Right lobe of liver (tissue), 6 donors: ENCODE measurements at regions not wholly inside any gene's neighbourhood (a gene's known extent, or its start where the extent isn't known, plus 50 kb on each side); places are given as distances from the start of the nearest gene placed in this dataset.

ENCODE experiments used
- ATAC-seq, 4 donors: fragments of 200-7000 bp; cut with Tn5 transposase; one replicate each; pipeline ENCODE4 v1.9.1; 2020; ENCODE audit warnings: mild to moderate bottlenecking in 4 of 4, moderate library complexity in 4 of 4
- DNase-seq, 3 donors: peaks; one replicate each; pipeline ENCODE4 v3.0.0-alpha.2; 2020
- H3K27ac ChIP-seq, 3 donors: fragments of 200-600 bp; one replicate each; pipeline ENCODE4 v1.8.0; 2022
- H3K27me3 ChIP-seq, 2 donors: fragments of 200-600 bp; one replicate each; pipeline ENCODE4 v1.8.0; 2022
- H3K36me3 ChIP-seq, 4 donors: fragments of 200-600 bp; sonication (generic) in 1 of 4; one replicate each; pipeline versions ENCODE4 v1.5.1 to v1.8.0; 2017 to 2022; ENCODE audit warnings: control low read depth in 1 of 4
- H3K4me1 ChIP-seq, 4 donors: fragments of 200-600 bp; sonication (generic) in 1 of 4; one replicate each; pipeline versions ENCODE4 v1.5.1 to v1.8.0; 2017 to 2022; ENCODE audit warnings: control low read depth in 1 of 4
- H3K4me3 ChIP-seq, 3 donors: fragments of 200-600 bp; one replicate each; pipeline ENCODE4 v1.8.0; 2022
- H3K9me3 ChIP-seq, 4 donors: fragments of 200-600 bp; sonication (generic) in 1 of 4; one replicate each; pipeline versions ENCODE4 v1.5.1 to v1.8.0; 2017 to 2022; ENCODE audit warnings: control low read depth in 1 of 4
- CTCF ChIP-seq, 4 donors: fragments of 200-600 bp in 3 of 4; fragments of 450-650 bp in 1 of 4; IDR thresholded peaks; one replicate each; pipeline versions ENCODE4 v1.5.1 to v1.8.0; 2016 to 2022; ENCODE audit warnings: antibody characterized with exemption in 4 of 4, mild to moderate bottlenecking in 2 of 4
- POLR2A ChIP-seq: fragments of 450-650 bp; IDR thresholded peaks from one replicate; pipeline ENCODE4 v1.6.1; 2017; ENCODE audit warnings: antibody characterized with exemption, mild to moderate bottlenecking
- WGBS: methylation state at CpG from one replicate; pipeline ENCODE4 v1.1.6; 2018; ENCODE audit warnings: low coverage, low lambda C conversion rate; ENCODE audit not compliant: insufficient coverage; ENCODE audit errors: missing lambda C conversion rate; 5-methylcytosine and 5-hydroxymethylcytosine counted together
- intact Hi-C, 2 donors: fragments of 100-400 bp; cut with DNase I; formaldehyde crosslinking; loops; one replicate each; pipeline versions ENCODE4 v1.11.2 to v1.14.1; 2022
- donor health status: DM: no; HTN: yes; CAD: no.
- donor health status: DM: no; HTN: no; CAD: no.
- donor health status: DM: no; HTN: no; CAD: no.
- donor health status: DM: no; HTN: yes; CAD: no.
- donor health status: DM: no; HTN: yes; CAD: no.

GRCh38 chr18:60249388-60249787, 123.2 kb downstream of the MC4R start:
- no peaks in the 10 kb centered on the region for H3K9me3 ChIP-seq
- DNase-seq (no peak), ATAC-seq (no peak)
- no peak overlapping the region for H3K4me3 ChIP-seq
- no peaks in the 10 kb centered on the region for H3K36me3 ChIP-seq
- TF ChIP-seq CTCF (IDR thresholded peaks at IDR 0.05) (no peak), POLR2A (no peak)
- intact Hi-C loops, result no loop called here
- no peaks in the 10 kb centered on the region for H3K4me1 ChIP-seq
- 84% methylated on average over 8 of the region's 8 CpGs for WGBS
- no peak overlapping the region for H3K27ac ChIP-seq
- H3K27me3 ChIP-seq, result no peaks in the 10 kb centered on the region

GRCh38 chr18:60248336-60249330, 123.9 kb downstream of the MC4R start:
- no peaks in the 10 kb centered on the region for H3K4me1 ChIP-seq
- no peaks in the 10 kb centered on the region for H3K27me3 ChIP-seq
- intact Hi-C loops, result no loop called here
- no peak overlapping the region for H3K27ac ChIP-seq
- no peaks in the 10 kb centered on the region for H3K9me3 ChIP-seq
- no peak overlapping the region for H3K4me3 ChIP-seq
- 90% methylated on average over 2 of the region's 2 CpGs for whole genome bisulfite sequencing
- DNase-seq (no peak), ATAC-seq (no peak)
- TF ChIP-seq CTCF (IDR thresholded peaks at IDR 0.05), result no peak
- no peaks in the 10 kb centered on the region for H3K36me3 ChIP-seq

DNA sequence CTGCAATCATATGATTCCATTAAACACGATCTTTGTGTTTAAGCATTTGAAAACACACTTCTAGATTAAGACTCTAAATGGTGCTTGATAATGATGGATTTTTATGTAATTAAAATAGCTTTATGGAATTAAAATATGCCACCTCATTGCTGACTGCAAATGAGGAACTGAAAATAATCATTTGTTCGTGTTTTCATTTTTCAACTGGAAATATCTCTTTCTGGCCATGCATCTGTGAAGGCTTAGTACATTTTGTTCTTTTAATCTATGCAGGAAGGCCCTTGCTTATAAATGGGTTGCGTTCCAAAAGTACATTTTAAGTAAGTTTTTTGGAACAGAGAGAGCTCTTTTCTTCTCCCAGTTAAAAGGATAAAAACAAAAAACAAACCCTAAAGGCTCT, 125.5 kb downstream of the MC4R start:
- no peak for ATAC-seq
- Histone ChIP-seq H3K27ac (no peak overlapping the region), H3K4me1 (no peaks in the 10 kb centered on the region), H3K27me3 (no peaks in the 10 kb centered on the region), H3K36me3 (no peaks in the 10 kb centered on the region), H3K9me3 (no peaks in the 10 kb centered on the region), H3K4me3 (no peak overlapping the region)
- no peak for DNase-seq
- WGBS, result 24% methylated on average over 3 of the region's 3 CpGs
- TF ChIP-seq POLR2A, result no peak
- no peak for TF ChIP-seq CTCF (IDR thresholded peaks at IDR 0.05)
- intact Hi-C loops, result no loop called here

- ATAC-seq, result no peak
- TF ChIP-seq CTCF (IDR thresholded peaks at IDR 0.05), result no peak
- Histone ChIP-seq H3K36me3 (no peaks in the 10 kb centered on the region), H3K4me3 (no peak overlapping the region), H3K27ac (no peak overlapping the region), H3K4me1 (no peaks in the 10 kb centered on the region), H3K27me3 (no peaks in the 10 kb centered on the region), H3K9me3 (no peaks in the 10 kb centered on the region)
- intact Hi-C loops, result no loop called here
- no peak for DNase-seq
- 41% methylated on average over 1 of the region's 1 CpG for WGBS
These were observed 126.0 kb downstream of the MC4R start for GRCh38 chr18:60246606-60247005.
